HAP-1 (cell line): ENCODE measurements at regions not wholly inside any gene's neighbourhood (a gene's known extent, or its start where the extent isn't known, plus 50 kb on each side); places are given as distances from the start of the nearest gene placed in this dataset.

Experiments used
- DNase-seq, 2 experiments: peaks; one replicate each; pipeline ENCODE4 v3.0.0-alpha.2; 2016 to 2020; ENCODE audit warnings: low spot score in 2 of 2
- H3K27me3 ChIP-seq: fragments of 250-450 bp; sonication (Bioruptor Pico); 2 replicates; pipeline ENCODE4 v1.5.1; 2020; ENCODE audit warnings: low read depth, mild to moderate bottlenecking, moderate library complexity
- H3K36me3 ChIP-seq: fragments of 250-450 bp; sonication (Bioruptor Pico); replicated peaks from 2 replicates; pipeline ENCODE4 v1.5.1; 2020; ENCODE audit warnings: mild to moderate bottlenecking
- H3K4me1 ChIP-seq: fragments of 250-450 bp; sonication (Bioruptor Pico); 2 replicates; pipeline ENCODE4 v1.5.1; 2020; ENCODE audit warnings: mild to moderate bottlenecking
- H3K4me3 ChIP-seq: fragments of 250-450 bp; sonication (Bioruptor Pico); 2 replicates; pipeline ENCODE4 v1.5.1; 2020; ENCODE audit warnings: mild to moderate bottlenecking, moderate library complexity
- H3K9me3 ChIP-seq: fragments of 250-450 bp; sonication (Bioruptor Pico); 2 replicates; pipeline ENCODE4 v1.5.1; 2020; ENCODE audit warnings: mild to moderate bottlenecking, moderate library complexity
- in situ Hi-C: fragments of 300-500 bp; cut with MboI; formaldehyde crosslinking; loops from 3 replicates; pipeline ENCODE4 v1.14.3; 2020; ENCODE audit warnings: low sequenced_read_pairs, inconsistent platforms, mixed read lengths

- peaks cover 8% of the 10 kb centered on the region for H3K4me1 ChIP-seq
- H3K9me3 ChIP-seq, result no peaks in the 10 kb centered on the region
- peaks cover 4% of the 10 kb centered on the region; the same call in 1 of the 2 replicates for H3K27me3 ChIP-seq
- DNase-seq, result no peak
- in situ Hi-C loops, result no loop called here
- no peaks in the 10 kb centered on the region for H3K36me3 ChIP-seq
- H3K4me3 ChIP-seq, result no peak overlapping the region
These were observed 245.0 kb downstream of the PSAT1 start for GRCh38 chr9:78541868-78542443.

GRCh38 chr9:78542491-78543181, 245.7 kb downstream of the PSAT1 start:
- in situ Hi-C loops, result no loop called here
- Histone ChIP-seq H3K4me1 (peaks cover 8% of the 10 kb centered on the region), H3K4me3 (no peak overlapping the region), H3K36me3 (no peaks in the 10 kb centered on the region), H3K9me3 (no peaks in the 10 kb centered on the region), H3K27me3 (peaks cover 5% of the 10 kb centered on the region; the same call in 1 of the 2 replicates)
- DNase-seq, result no peak

GRCh38 chr9:78543353-78543752, 246.4 kb downstream of the PSAT1 start:
- in situ Hi-C loops, result no loop called here
- peak; percentile 10 to 51 for DNase-seq
- Histone ChIP-seq H3K9me3 (no peaks in the 10 kb centered on the region), H3K4me3 (no peak overlapping the region), H3K36me3 (no peaks in the 10 kb centered on the region), H3K27me3 (peaks cover 5% of the 10 kb centered on the region; the same call in 1 of the 2 replicates), H3K4me1 (peaks cover 8% of the 10 kb centered on the region)

- peaks cover 5% of the 10 kb centered on the region; the same call in 1 of the 2 replicates for H3K27me3 ChIP-seq
- H3K4me3 ChIP-seq, result no peak overlapping the region
- no peak for DNase-seq
- in situ Hi-C loops, result no loop called here
- no peaks in the 10 kb centered on the region for H3K9me3 ChIP-seq
- H3K4me1 ChIP-seq, result peaks cover 8% of the 10 kb centered on the region
- no peaks in the 10 kb centered on the region for H3K36me3 ChIP-seq
These were observed 247.3 kb downstream of the PSAT1 start for GRCh38 chr9:78544230-78544629.

- H3K36me3 ChIP-seq, result no peaks in the 10 kb centered on the region
- peaks cover 8% of the 10 kb centered on the region for H3K4me1 ChIP-seq
- H3K27me3 ChIP-seq, result peaks cover 5% of the 10 kb centered on the region; the same call in 1 of the 2 replicates
- in situ Hi-C loops, result no loop called here
- no peak for DNase-seq
- no peaks in the 10 kb centered on the region for H3K9me3 ChIP-seq
- no peak overlapping the region for H3K4me3 ChIP-seq
These were observed 250.9 kb downstream of the PSAT1 start for GRCh38 chr9:78547831-78548230.

GRCh38 chr9:78548670-78549069, 251.7 kb downstream of the PSAT1 start:
- Histone ChIP-seq H3K4me1 (peaks cover 2% of the 10 kb centered on the region), H3K36me3 (no peaks in the 10 kb centered on the region), H3K4me3 (no peak overlapping the region), H3K9me3 (no peaks in the 10 kb centered on the region), H3K27me3 (peaks cover 5% of the 10 kb centered on the region; the same call in 1 of the 2 replicates)
- DNase-seq, result no peak
- in situ Hi-C loops, result no loop called here

GRCh38 chr9:78549711-78550110, 252.8 kb downstream of the PSAT1 start:
- no peak for DNase-seq
- no peaks in the 10 kb centered on the region for H3K9me3 ChIP-seq
- H3K27me3 ChIP-seq, result peaks cover 5% of the 10 kb centered on the region; the same call in 1 of the 2 replicates
- in situ Hi-C loops, result no loop called here
- H3K4me1 ChIP-seq, result no peaks in the 10 kb centered on the region
- no peak overlapping the region for H3K4me3 ChIP-seq
- H3K36me3 ChIP-seq, result no peaks in the 10 kb centered on the region

- in situ Hi-C loops, result no loop called here
- DNase-seq, result no peak
- Histone ChIP-seq H3K36me3 (no peaks in the 10 kb centered on the region), H3K9me3 (no peaks in the 10 kb centered on the region), H3K27me3 (peaks cover 7% of the 10 kb centered on the region; the same call in 1 of the 2 replicates), H3K4me1 (no peaks in the 10 kb centered on the region), H3K4me3 (no peak overlapping the region)
These were observed 255.9 kb downstream of the PSAT1 start for GRCh38 chr9:78552802-78553201.

- in situ Hi-C loops, result no loop called here
- H3K4me3 ChIP-seq, result no peak overlapping the region
- no peak for DNase-seq
These were observed 260.6 kb downstream of the PSAT1 start for GRCh38 chr9:78557540-78557939.

GRCh38 chr9:78559449-78559885, 262.5 kb downstream of the PSAT1 start:
- no peak for DNase-seq
- peaks cover 7% of the 10 kb centered on the region; the same call in 1 of the 2 replicates for H3K27me3 ChIP-seq
- no peak overlapping the region for H3K4me3 ChIP-seq
- no peaks in the 10 kb centered on the region for H3K9me3 ChIP-seq
- H3K4me1 ChIP-seq, result no peaks in the 10 kb centered on the region
- in situ Hi-C loops, result no loop called here
- no peaks in the 10 kb centered on the region for H3K36me3 ChIP-seq

More at GRCh38 chr9:78557540-78557939, 260.6 kb downstream of the PSAT1 start:
- Histone ChIP-seq H3K36me3 (no peaks in the 10 kb centered on the region), H3K27me3 (peaks cover 7% of the 10 kb centered on the region; the same call in 1 of the 2 replicates), H3K4me1 (no peaks in the 10 kb centered on the region), H3K9me3 (no peaks in the 10 kb centered on the region)

GRCh38 chr9:78562021-78562420, 265.1 kb downstream of the PSAT1 start:
- no peak overlapping the region for H3K4me3 ChIP-seq
- no peaks in the 10 kb centered on the region for H3K36me3 ChIP-seq
- no peak for DNase-seq
- in situ Hi-C loops, result no loop called here
- no peaks in the 10 kb centered on the region for H3K4me1 ChIP-seq
- peaks cover 7% of the 10 kb centered on the region; the same call in 1 of the 2 replicates for H3K27me3 ChIP-seq
- no peaks in the 10 kb centered on the region for H3K9me3 ChIP-seq

GRCh38 chr9:78563269-78563668, 266.3 kb downstream of the PSAT1 start:
- H3K27me3 ChIP-seq, result no peaks in the 10 kb centered on the region
- no peaks in the 10 kb centered on the region; the same call in 1 of the 2 replicates for H3K4me1 ChIP-seq
- DNase-seq, result no peak
- in situ Hi-C loops, result no loop called here
- H3K36me3 ChIP-seq, result no peaks in the 10 kb centered on the region
- no peak overlapping the region for H3K4me3 ChIP-seq
- H3K9me3 ChIP-seq, result no peaks in the 10 kb centered on the region

GRCh38 chr9:78565481-78565880, 268.6 kb downstream of the PSAT1 start:
- Histone ChIP-seq H3K4me3 (no peak overlapping the region), H3K27me3 (no peaks in the 10 kb centered on the region), H3K4me1 (no peaks in the 10 kb centered on the region; the same call in 1 of the 2 replicates), H3K36me3 (no peaks in the 10 kb centered on the region), H3K9me3 (no peaks in the 10 kb centered on the region)
- in situ Hi-C loops, result no loop called here
- DNase-seq, result no peak

- Histone ChIP-seq H3K27me3 (no peaks in the 10 kb centered on the region), H3K4me3 (no peak overlapping the region), H3K9me3 (no peaks in the 10 kb centered on the region), H3K36me3 (no peaks in the 10 kb centered on the region), H3K4me1 (no peaks in the 10 kb centered on the region; the same call in 1 of the 2 replicates)
- DNase-seq, result no peak
- in situ Hi-C loops, result no loop called here
These were observed 269.6 kb downstream of the PSAT1 start for GRCh38 chr9:78566521-78566920.
